ENCODE measurements at regions not wholly inside any gene's neighbourhood (a gene's known extent, or its start where the extent isn't known, plus 50 kb on each side); places are given as distances from the start of the nearest gene placed in this dataset.

DNA sequence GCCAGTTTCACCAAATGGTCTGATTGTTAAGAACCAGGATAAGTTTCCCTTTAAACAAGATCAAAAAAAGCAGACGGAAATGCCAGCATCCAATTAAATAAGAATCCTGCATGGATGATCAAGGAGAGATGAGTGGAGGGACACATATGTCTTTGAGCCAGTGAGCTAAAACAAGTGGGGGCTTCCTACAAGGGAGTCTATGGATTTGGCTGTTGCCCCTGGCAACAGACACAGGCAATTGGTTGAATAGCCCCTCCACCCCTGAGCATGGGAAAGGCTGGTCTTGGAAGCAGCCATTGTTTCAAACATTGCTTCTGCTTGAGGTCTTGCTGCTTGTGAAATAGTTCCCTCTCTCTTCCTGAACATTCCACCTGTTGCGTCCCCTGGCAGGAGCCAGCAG lies 374.7 kb upstream of the ERCC4 start:
- no peak overlapping the region for H3K27ac ChIP-seq
- no peaks in the 10 kb centered on the region for H3K27me3 ChIP-seq
- no peak for DNase-seq
- no peaks in the 10 kb centered on the region for H3K4me1 ChIP-seq (ENCODE audit: insufficient read depth)
- TF ChIP-seq POLR2A (IDR thresholded peaks at IDR 0.05) = no peak
- TF ChIP-seq, protein P1, sequence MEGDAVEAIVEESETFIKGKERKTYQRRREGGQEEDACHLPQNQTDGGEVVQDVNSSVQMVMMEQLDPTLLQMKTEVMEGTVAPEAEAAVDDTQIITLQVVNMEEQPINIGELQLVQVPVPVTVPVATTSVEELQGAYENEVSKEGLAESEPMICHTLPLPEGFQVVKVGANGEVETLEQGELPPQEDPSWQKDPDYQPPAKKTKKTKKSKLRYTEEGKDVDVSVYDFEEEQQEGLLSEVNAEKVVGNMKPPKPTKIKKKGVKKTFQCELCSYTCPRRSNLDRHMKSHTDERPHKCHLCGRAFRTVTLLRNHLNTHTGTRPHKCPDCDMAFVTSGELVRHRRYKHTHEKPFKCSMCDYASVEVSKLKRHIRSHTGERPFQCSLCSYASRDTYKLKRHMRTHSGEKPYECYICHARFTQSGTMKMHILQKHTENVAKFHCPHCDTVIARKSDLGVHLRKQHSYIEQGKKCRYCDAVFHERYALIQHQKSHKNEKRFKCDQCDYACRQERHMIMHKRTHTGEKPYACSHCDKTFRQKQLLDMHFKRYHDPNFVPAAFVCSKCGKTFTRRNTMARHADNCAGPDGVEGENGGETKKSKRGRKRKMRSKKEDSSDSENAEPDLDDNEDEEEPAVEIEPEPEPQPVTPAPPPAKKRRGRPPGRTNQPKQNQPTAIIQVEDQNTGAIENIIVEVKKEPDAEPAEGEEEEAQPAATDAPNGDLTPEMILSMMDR (IDR thresholded peaks at IDR 0.05) = no peak
- TF ChIP-seq EP300 (IDR thresholded peaks at IDR 0.05) = no peak
- H3K9me3 ChIP-seq = no peaks in the 10 kb centered on the region
- H3K36me3 ChIP-seq = no peaks in the 10 kb centered on the region
- H3K4me3 ChIP-seq = no peak overlapping the region
- intact Hi-C loops (cut with DNase I) = no loop called here
- 76 to 82% (median 78%) methylated on average over 2 of the region's 2 CpGs for WGBS, 3 donors

DNA sequence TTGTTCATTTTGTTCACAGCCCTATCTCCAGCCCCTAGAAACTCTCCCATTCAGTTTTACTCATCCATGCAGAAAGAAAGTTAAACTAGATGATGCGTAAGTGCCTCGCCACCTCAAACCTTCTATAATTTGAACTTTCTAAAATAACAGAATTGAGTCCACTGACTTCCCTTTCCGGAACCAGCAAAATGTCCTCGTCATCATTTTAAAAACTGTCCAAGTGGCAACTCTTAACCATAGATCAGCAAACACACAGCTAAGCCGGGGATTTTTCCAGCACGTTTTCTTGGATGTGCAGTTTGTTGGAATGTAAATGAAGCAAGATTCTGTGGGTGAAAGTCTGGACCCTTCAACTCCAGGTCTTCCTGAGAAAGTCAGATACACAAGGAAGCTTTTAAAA lies 369.7 kb upstream of the ERCC4 start:
- H3K27ac ChIP-seq = no peak overlapping the region
- WGBS, 3 donors = 83 to 86% (median 84%) methylated on average over 6 of the region's 6 CpGs
- intact Hi-C loops (cut with DNase I) = no loop called here
- H3K9me3 ChIP-seq = no peaks in the 10 kb centered on the region
- H3K4me1 ChIP-seq (ENCODE audit: insufficient read depth) = no peaks in the 10 kb centered on the region
- no peak overlapping the region for H3K4me3 ChIP-seq
- no peak for DNase-seq
- TF ChIP-seq EP300 (IDR thresholded peaks at IDR 0.05) (no peak), POLR2A (IDR thresholded peaks at IDR 0.05) (no peak)
- TF ChIP-seq, protein P1 (IDR thresholded peaks at IDR 0.05) = no peak
- no peaks in the 10 kb centered on the region for H3K36me3 ChIP-seq
- no peaks in the 10 kb centered on the region for H3K27me3 ChIP-seq

DNA sequence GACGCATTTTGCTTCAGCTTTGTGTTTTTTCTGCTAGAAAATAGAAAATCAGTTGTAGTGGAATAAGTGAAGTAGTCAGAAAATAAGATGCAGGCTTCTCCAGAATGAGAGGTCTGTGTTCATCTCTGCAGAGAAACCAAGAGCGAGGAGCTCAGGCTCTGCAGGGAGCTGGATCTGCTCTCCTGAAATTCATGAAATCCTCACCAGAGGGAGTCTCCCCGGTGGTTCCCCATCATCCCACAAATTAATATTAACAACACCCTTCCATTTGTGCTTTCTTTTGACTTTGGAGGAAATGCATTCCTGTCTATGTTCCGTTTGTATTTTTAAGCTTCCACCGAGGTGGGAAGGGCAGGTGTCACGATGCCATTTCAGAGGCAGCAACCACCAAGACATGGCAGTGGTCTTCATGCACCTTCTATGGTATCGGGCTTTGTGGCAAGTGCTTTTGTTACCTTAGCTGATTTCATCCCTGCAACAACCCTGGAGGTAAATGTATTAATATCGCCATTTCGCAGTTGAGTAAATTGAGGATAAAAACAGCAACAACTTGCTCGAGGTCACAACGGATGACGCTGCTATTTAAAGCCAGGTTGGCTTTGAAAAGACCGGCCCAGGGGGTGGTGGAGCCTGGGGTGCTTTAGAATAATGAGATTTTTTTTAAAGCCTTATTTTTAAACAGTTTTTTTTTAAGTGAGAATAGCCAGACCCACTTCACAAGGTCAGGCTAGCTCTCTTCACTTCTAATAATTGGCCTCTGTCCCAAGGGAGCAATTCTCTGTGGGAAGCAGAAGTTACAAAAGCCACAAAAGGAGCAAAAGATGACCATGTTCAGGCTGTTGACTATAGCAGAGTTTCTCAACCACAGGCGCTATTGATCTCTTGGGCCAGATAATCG lies 367.6 kb upstream of the ERCC4 start:
- H3K4me1 ChIP-seq (ENCODE audit: insufficient read depth) = no peaks in the 10 kb centered on the region
- no peak overlapping the region for H3K27ac ChIP-seq
- H3K9me3 ChIP-seq = no peaks in the 10 kb centered on the region
- no peak for DNase-seq
- H3K27me3 ChIP-seq = no peaks in the 10 kb centered on the region
- no peak overlapping the region for H3K4me3 ChIP-seq
- intact Hi-C loops (cut with DNase I) = no loop called here
- TF ChIP-seq, protein P1 (IDR thresholded peaks at IDR 0.05) = no peak
- TF ChIP-seq POLR2A (IDR thresholded peaks at IDR 0.05) (no peak), EP300 (IDR thresholded peaks at IDR 0.05) (no peak)
- no peaks in the 10 kb centered on the region for H3K36me3 ChIP-seq
- 46 to 59% (median 53%) methylated on average over 15 of the region's 15 CpGs for WGBS, 3 donors

DNA sequence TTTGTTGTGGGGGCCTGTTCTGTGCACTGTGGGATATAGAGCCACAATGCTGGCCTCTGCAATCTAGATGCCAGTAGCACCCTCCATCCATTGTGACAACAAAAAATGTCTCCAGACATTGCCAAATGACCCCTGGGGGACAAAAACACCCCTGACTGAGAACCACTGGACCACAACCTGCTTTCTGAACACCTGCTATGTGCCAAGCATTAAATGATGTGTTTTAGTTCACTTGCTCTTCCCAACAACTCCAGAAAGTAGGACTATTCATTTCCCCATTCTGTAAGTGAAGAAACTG lies 367.0 kb upstream of the ERCC4 start:
- no peak for DNase-seq
- Histone ChIP-seq H3K36me3 (no peaks in the 10 kb centered on the region), H3K27me3 (no peaks in the 10 kb centered on the region), H3K27ac (no peak overlapping the region), H3K4me1 (ENCODE audit: insufficient read depth) (no peaks in the 10 kb centered on the region), H3K4me3 (no peak overlapping the region), H3K9me3 (no peaks in the 10 kb centered on the region)
- TF ChIP-seq, protein P1 (IDR thresholded peaks at IDR 0.05) = no peak
- no peak for TF ChIP-seq POLR2A (IDR thresholded peaks at IDR 0.05)
- TF ChIP-seq EP300 (IDR thresholded peaks at IDR 0.05) = no peak
- intact Hi-C loops (cut with DNase I) = no loop called here
